ENCODE measurements at regions not wholly inside any gene's neighbourhood (a gene's known extent, or its start where the extent isn't known, plus 50 kb on each side); places are given as distances from the start of the nearest gene placed in this dataset.

DNA sequence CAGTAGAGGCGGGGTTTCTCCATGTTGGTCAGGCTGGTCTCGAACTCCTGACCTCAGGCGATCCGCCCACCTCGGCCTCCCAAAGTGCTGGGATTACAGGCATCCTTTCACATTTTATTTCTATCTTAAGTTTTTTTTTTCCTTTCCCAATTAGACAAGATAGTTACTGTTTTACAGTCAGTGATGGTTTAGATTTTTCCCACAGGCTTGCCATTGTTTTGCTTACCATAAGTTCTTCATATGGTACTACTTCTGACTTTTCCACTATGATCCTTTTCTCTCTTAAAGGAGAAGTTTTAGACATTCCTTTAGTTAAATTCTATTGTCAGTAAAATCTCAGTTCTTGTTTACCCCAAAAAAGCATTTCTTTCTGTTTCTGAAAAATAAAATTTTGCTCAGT, 462.6 kb downstream of the CENPC start:
- no peak for TF ChIP-seq POLR2AphosphoS5 (IDR thresholded peaks at IDR 0.05)
- TF ChIP-seq, protein P1, sequence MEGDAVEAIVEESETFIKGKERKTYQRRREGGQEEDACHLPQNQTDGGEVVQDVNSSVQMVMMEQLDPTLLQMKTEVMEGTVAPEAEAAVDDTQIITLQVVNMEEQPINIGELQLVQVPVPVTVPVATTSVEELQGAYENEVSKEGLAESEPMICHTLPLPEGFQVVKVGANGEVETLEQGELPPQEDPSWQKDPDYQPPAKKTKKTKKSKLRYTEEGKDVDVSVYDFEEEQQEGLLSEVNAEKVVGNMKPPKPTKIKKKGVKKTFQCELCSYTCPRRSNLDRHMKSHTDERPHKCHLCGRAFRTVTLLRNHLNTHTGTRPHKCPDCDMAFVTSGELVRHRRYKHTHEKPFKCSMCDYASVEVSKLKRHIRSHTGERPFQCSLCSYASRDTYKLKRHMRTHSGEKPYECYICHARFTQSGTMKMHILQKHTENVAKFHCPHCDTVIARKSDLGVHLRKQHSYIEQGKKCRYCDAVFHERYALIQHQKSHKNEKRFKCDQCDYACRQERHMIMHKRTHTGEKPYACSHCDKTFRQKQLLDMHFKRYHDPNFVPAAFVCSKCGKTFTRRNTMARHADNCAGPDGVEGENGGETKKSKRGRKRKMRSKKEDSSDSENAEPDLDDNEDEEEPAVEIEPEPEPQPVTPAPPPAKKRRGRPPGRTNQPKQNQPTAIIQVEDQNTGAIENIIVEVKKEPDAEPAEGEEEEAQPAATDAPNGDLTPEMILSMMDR (IDR thresholded peaks at IDR 0.05), result no peak
- no peak for TF ChIP-seq EP300 (IDR thresholded peaks at IDR 0.05)
- no peak for TF ChIP-seq POLR2A (IDR thresholded peaks at IDR 0.05; ENCODE audit: low read depth)
- intact Hi-C loops (cut with DNase I), result no loop called here
- 92% methylated on average over 5 of the region's 5 CpGs for WGBS

DNA sequence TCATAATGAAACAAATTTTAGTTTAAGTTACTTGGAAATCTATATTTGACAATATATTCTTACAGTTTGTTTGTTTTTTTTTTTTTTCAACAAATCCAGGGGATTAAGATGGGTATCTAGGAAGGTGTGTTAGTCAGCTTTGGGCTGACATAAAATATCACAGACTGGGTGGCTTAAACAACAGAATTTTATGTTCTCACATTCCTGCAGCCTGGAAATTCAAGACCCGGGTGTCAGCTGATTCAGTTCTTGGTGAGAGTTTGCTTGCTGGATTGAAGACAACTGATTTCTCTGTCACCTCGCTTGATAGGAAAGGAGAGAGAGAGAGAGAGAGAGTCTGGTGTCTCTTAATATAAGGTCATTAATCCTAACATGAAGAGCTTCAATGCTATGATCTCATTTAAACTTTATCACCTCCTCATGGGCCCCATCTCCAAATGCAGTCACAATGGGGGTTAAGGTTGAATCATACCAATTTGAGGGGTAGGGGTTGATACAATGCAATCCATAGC, 465.2 kb downstream of the CENPC start:
- Histone ChIP-seq H3K4me3 (no peak overlapping the region), H3K4me1 (no peaks in the 10 kb centered on the region), H3K27ac (replicated peaks in 1 of 4) (no peak overlapping the region), H3K36me3 (no peaks in the 10 kb centered on the region), H3K9me3 (no peaks in the 10 kb centered on the region), H3K27me3 (no peaks in the 10 kb centered on the region)
- intact Hi-C loops (cut with DNase I), result no loop called here
- no peak for DNase-seq (ENCODE audit: extremely low spot score)
- 59% methylated on average over 2 of the region's 2 CpGs for WGBS
- TF ChIP-seq POLR2AphosphoS5 (IDR thresholded peaks at IDR 0.05) (no peak), EP300 (IDR thresholded peaks at IDR 0.05) (no peak), POLR2A (IDR thresholded peaks at IDR 0.05; ENCODE audit: low read depth) (no peak)
- TF ChIP-seq, protein P1 (IDR thresholded peaks at IDR 0.05), result no peak

More for the DNA sequence above, 462.6 kb downstream of the CENPC start:
- Histone ChIP-seq H3K4me3 (no peak overlapping the region), H3K27me3 (no peaks in the 10 kb centered on the region), H3K4me1 (no peaks in the 10 kb centered on the region), H3K36me3 (no peaks in the 10 kb centered on the region), H3K9me3 (no peaks in the 10 kb centered on the region), H3K27ac (replicated peaks in 1 of 4) (no peak overlapping the region)
- DNase-seq (ENCODE audit: extremely low spot score), result no peak

DNA sequence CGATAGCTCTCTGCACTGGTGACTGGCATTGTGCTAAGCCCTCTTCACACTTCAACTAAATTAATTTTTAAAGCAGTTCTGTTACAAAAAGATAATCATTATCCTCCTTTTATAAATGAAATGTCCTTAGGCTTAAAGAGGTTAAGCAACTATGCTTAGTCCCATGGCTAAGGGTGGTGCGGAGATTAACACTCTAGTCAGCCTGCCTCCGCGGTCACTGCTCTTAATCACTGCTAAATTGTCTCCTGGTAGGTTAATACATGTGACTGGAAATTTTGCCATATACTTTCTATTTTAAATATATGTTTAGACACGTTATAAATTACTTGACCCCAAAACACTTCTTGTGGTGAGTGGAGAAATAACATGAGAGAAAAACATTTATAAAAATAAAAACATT, 473.7 kb downstream of the CENPC start:
- DNase-seq (ENCODE audit: extremely low spot score), result no peak
- H3K36me3 ChIP-seq, result no peaks in the 10 kb centered on the region
- no peaks in the 10 kb centered on the region for H3K27me3 ChIP-seq
- H3K4me1 ChIP-seq, result no peaks in the 10 kb centered on the region
- no peak overlapping the region for H3K27ac ChIP-seq (replicated peaks in 1 of 4)
- no peak overlapping the region for H3K4me3 ChIP-seq
- H3K9me3 ChIP-seq, result peaks cover 0 to 12% (median 6%) of the 10 kb centered on the region in 4 donors
- no peak for TF ChIP-seq EP300 (IDR thresholded peaks at IDR 0.05)
- no peak for TF ChIP-seq POLR2A (IDR thresholded peaks at IDR 0.05; ENCODE audit: low read depth)
- no peak for TF ChIP-seq POLR2AphosphoS5 (IDR thresholded peaks at IDR 0.05)
- TF ChIP-seq, protein P1 (IDR thresholded peaks at IDR 0.05), result no peak
- 74% methylated on average over 5 of the region's 5 CpGs for WGBS
- intact Hi-C loops (cut with DNase I), result no loop called here

DNA sequence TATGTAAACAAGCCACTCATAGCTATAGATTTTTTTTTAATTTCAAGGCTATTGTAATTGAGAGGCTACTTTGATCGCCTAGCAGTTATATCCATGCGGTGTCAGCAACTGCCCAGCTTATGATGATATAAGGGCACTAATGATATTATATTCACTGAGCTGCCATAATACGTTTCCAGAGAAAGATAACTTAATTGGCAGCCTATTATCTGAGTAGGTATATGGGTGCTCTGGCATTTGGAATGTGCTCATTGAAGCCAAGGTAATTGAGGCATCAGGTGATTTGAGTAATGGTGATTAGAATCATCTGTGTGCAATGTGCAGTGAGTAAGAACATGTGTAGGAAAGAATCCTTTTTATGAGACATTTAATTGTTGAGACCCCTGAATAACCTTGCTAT, 490.0 kb downstream of the CENPC start:
- Histone ChIP-seq H3K36me3 (no peaks in the 10 kb centered on the region), H3K9me3 (no peaks in the 10 kb centered on the region), H3K27me3 (no peaks in the 10 kb centered on the region), H3K4me1 (no peaks in the 10 kb centered on the region), H3K27ac (replicated peaks in 1 of 4) (no peak overlapping the region), H3K4me3 (no peak overlapping the region)
- DNase-seq (ENCODE audit: extremely low spot score), result no peak
- WGBS, result 87% methylated on average over 3 of the region's 3 CpGs
- TF ChIP-seq EP300 (IDR thresholded peaks at IDR 0.05) (no peak), POLR2A (IDR thresholded peaks at IDR 0.05; ENCODE audit: low read depth) (no peak), POLR2AphosphoS5 (IDR thresholded peaks at IDR 0.05) (no peak)
- TF ChIP-seq, protein P1 (IDR thresholded peaks at IDR 0.05), result no peak
- intact Hi-C loops (cut with DNase I), result no loop called here

DNA sequence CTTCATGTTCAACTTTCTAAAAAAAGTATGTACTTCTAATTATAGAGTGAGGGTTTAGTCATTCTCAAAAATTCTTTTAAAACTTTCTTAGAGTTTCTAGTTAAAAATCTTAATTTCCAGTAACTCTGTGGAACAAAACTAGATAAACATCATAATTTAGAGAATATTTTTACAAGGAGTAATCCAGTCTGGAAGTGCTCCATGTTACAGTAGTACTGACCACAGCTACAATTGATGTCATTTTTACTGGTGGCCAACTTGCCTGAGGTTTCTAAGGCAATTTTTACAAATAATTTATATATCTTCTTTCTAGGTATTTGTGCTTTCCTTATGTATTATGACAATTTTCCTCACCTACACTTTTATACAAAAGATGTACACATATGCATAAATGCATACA, 490.4 kb downstream of the CENPC start:
- no peaks in the 10 kb centered on the region for H3K9me3 ChIP-seq
- TF ChIP-seq EP300 (IDR thresholded peaks at IDR 0.05), result no peak
- no peak for TF ChIP-seq POLR2AphosphoS5 (IDR thresholded peaks at IDR 0.05)
- TF ChIP-seq, protein P1 (IDR thresholded peaks at IDR 0.05), result no peak
- TF ChIP-seq POLR2A (IDR thresholded peaks at IDR 0.05; ENCODE audit: low read depth), result no peak
- intact Hi-C loops (cut with DNase I), result no loop called here
- H3K4me3 ChIP-seq, result no peak overlapping the region
- H3K4me1 ChIP-seq, result no peaks in the 10 kb centered on the region
- H3K27ac ChIP-seq (replicated peaks in 1 of 4), result no peak overlapping the region
- H3K36me3 ChIP-seq, result no peaks in the 10 kb centered on the region
- no peaks in the 10 kb centered on the region for H3K27me3 ChIP-seq
- DNase-seq (ENCODE audit: extremely low spot score), result no peak

All from esophagus muscularis mucosa (tissue), 4 donors.